ENCODE measurements at regions not wholly inside any gene's neighbourhood (a gene's known extent, or its start where the extent isn't known, plus 50 kb on each side); places are given as distances from the start of the nearest gene placed in this dataset.

DNA sequence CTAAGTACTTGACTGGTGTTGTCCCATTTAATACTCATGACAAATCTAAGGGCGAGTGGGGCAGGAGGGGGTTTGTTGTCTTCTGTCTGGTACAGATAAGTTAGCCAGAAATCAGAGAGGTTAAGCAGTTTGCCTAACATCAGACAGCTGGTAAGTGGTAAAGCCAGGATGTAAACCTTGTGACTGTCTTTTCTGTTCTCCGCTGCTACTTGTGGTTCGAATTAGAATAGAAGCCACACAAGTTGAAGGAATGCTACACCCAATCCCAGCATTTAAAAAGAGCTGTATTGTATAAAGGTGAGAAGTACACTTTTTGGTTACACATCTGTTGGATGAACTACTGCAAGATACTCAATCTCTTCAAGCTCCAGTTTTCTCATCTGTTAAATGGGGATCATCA is 474.7 kb upstream of the SUCLG2 start:
- H3K4me3 ChIP-seq = no peak overlapping the region
- no peak overlapping the region for H3K27ac ChIP-seq (replicated peaks in 1 of 4)
- intact Hi-C loops (cut with DNase I) = no loop called here
- no peak for DNase-seq (ENCODE audit: extremely low spot score)
- H3K27me3 ChIP-seq = no peaks in the 10 kb centered on the region
- no peaks in the 10 kb centered on the region for H3K4me1 ChIP-seq
- WGBS = 30% methylated on average over 3 of the region's 3 CpGs
- H3K36me3 ChIP-seq = no peaks in the 10 kb centered on the region
- peaks cover 0 to 9% (median 3%) of the 10 kb centered on the region in 4 donors for H3K9me3 ChIP-seq
- TF ChIP-seq, protein P1, sequence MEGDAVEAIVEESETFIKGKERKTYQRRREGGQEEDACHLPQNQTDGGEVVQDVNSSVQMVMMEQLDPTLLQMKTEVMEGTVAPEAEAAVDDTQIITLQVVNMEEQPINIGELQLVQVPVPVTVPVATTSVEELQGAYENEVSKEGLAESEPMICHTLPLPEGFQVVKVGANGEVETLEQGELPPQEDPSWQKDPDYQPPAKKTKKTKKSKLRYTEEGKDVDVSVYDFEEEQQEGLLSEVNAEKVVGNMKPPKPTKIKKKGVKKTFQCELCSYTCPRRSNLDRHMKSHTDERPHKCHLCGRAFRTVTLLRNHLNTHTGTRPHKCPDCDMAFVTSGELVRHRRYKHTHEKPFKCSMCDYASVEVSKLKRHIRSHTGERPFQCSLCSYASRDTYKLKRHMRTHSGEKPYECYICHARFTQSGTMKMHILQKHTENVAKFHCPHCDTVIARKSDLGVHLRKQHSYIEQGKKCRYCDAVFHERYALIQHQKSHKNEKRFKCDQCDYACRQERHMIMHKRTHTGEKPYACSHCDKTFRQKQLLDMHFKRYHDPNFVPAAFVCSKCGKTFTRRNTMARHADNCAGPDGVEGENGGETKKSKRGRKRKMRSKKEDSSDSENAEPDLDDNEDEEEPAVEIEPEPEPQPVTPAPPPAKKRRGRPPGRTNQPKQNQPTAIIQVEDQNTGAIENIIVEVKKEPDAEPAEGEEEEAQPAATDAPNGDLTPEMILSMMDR (IDR thresholded peaks at IDR 0.05) = no peak
- TF ChIP-seq POLR2AphosphoS5 (IDR thresholded peaks at IDR 0.05) (no peak), POLR2A (IDR thresholded peaks at IDR 0.05; ENCODE audit: low read depth) (no peak), EP300 (IDR thresholded peaks at IDR 0.05) (no peak)

DNA sequence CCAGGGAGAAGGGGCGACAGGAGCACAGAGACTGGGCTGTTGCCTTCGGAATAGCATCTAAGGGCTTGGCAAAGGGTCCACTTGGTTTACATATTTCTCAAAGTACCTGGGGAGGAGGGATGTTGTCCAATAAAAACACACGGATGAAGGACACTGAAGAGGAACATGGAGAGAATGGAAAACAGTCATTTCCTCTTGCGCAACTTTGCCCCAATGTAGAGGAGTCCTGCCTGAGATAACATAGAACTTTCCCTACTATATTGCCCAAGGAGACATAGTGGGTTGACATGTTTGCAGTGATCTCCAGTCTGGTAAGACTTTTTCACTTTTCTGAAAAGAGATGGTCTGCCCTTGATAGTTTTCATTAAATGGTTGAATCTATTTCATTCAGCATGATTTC is 468.8 kb upstream of the SUCLG2 start:
- Histone ChIP-seq H3K9me3 (no peaks in the 10 kb centered on the region), H3K4me1 (no peaks in the 10 kb centered on the region), H3K36me3 (no peaks in the 10 kb centered on the region), H3K4me3 (no peak overlapping the region), H3K27ac (replicated peaks in 1 of 4) (no peak overlapping the region), H3K27me3 (no peaks in the 10 kb centered on the region)
- no peak for DNase-seq (ENCODE audit: extremely low spot score)
- intact Hi-C loops (cut with DNase I) = no loop called here
- 82% methylated on average over 4 of the region's 4 CpGs for WGBS
- TF ChIP-seq, protein P1 (IDR thresholded peaks at IDR 0.05) = no peak
- no peak for TF ChIP-seq POLR2A (IDR thresholded peaks at IDR 0.05; ENCODE audit: low read depth)
- no peak for TF ChIP-seq POLR2AphosphoS5 (IDR thresholded peaks at IDR 0.05)
- no peak for TF ChIP-seq EP300 (IDR thresholded peaks at IDR 0.05)

DNA sequence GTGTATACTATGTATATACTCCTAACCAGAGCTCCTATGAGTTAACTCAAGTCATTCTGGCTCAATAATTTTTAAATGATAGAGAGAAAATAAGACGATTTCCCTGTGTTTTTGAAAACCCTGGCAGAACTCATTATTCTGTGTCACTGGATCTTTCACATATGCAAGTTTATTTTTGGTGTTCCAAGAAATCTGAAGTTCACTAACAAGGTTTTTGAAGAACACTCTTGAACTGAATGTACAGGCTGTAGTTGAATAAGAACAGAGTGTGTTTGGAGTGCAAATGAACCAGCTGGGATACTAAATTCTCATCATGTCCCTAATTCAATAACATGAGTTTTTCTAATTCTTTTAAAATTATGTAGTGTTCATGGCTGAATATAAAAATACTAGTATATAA is 466.9 kb upstream of the SUCLG2 start:
- Histone ChIP-seq H3K36me3 (no peaks in the 10 kb centered on the region), H3K27me3 (no peaks in the 10 kb centered on the region), H3K4me1 (no peaks in the 10 kb centered on the region), H3K9me3 (no peaks in the 10 kb centered on the region), H3K27ac (replicated peaks in 1 of 4) (no peak overlapping the region), H3K4me3 (no peak overlapping the region)
- DNase-seq (ENCODE audit: extremely low spot score) = no peak
- WGBS = 42% methylated on average over 1 of the region's 1 CpG
- TF ChIP-seq POLR2A (IDR thresholded peaks at IDR 0.05; ENCODE audit: low read depth) (no peak), POLR2AphosphoS5 (IDR thresholded peaks at IDR 0.05) (no peak), EP300 (IDR thresholded peaks at IDR 0.05) (no peak)
- TF ChIP-seq, protein P1 (IDR thresholded peaks at IDR 0.05) = no peak
- intact Hi-C loops (cut with DNase I) = no loop called here

DNA sequence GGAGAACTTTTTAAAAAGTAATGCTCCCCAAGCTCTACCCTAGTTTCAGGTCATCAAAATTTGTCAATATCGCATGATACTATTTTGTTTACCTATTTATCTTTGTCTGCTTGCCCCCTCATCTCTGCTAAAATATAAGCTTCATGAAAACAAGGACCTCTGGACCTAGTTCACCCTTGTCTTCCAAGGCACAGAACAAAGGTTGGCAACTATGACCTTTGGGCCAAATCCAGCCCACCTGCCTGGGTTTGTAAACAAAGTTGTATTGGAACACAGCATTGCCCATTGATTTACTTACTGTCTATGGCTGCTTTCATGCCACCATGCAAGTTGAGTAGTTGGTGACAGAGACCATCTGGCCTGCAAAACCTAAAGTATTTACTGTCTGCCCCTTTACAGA is 462.2 kb upstream of the SUCLG2 start:
- TF ChIP-seq POLR2A (IDR thresholded peaks at IDR 0.05; ENCODE audit: low read depth) (no peak), POLR2AphosphoS5 (IDR thresholded peaks at IDR 0.05) (no peak), EP300 (IDR thresholded peaks at IDR 0.05) (no peak)
- TF ChIP-seq, protein P1 (IDR thresholded peaks at IDR 0.05) = no peak
- Histone ChIP-seq H3K27ac (replicated peaks in 1 of 4) (no peak overlapping the region), H3K27me3 (no peaks in the 10 kb centered on the region), H3K36me3 (no peaks in the 10 kb centered on the region), H3K9me3 (no peaks in the 10 kb centered on the region), H3K4me1 (no peaks in the 10 kb centered on the region), H3K4me3 (no peak overlapping the region)
- DNase-seq (ENCODE audit: extremely low spot score) = no peak
- WGBS = 97% methylated on average over 1 of the region's 1 CpG
- intact Hi-C loops (cut with DNase I) = no loop called here

DNA sequence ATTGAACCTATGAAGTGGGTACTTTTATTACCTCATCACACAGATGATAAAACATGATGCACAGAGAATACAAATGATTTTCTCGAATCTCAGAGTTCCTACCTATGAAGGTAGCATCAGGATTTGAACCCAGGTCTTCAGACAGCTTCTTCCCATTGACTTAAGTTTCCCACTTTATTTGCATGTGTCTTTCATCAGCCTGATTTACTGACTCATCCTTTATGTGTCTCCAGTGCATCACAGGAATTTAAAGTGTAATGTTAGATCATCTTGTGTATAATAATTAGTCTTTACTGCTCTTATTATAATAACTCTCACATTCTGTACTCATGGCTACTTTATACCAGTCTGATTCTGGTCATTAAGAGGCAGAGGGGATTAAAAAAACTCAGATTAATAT is 449.4 kb upstream of the SUCLG2 start:
- no peaks in the 10 kb centered on the region for H3K4me1 ChIP-seq
- TF ChIP-seq, protein P1 (IDR thresholded peaks at IDR 0.05) = no peak
- TF ChIP-seq POLR2A (IDR thresholded peaks at IDR 0.05; ENCODE audit: low read depth) (no peak), POLR2AphosphoS5 (IDR thresholded peaks at IDR 0.05) (no peak), EP300 (IDR thresholded peaks at IDR 0.05) (no peak)
- no peak overlapping the region for H3K27ac ChIP-seq (replicated peaks in 1 of 4)
- DNase-seq (ENCODE audit: extremely low spot score) = no peak
- whole genome bisulfite sequencing = 37% methylated on average over 1 of the region's 1 CpG
- H3K27me3 ChIP-seq = no peaks in the 10 kb centered on the region
- no peak overlapping the region for H3K4me3 ChIP-seq
- no peaks in the 10 kb centered on the region for H3K36me3 ChIP-seq
- H3K9me3 ChIP-seq = no peaks in the 10 kb centered on the region
- intact Hi-C loops (cut with DNase I) = no loop called here
